Keratinocyte (primary cell): ENCODE measurements at regions not wholly inside any gene's neighbourhood (a gene's known extent, or its start where the extent isn't known, plus 50 kb on each side); places are given as distances from the start of the nearest gene placed in this dataset.

ENCODE experiments used
- CTCF ChIP-seq, 3 experiments: IDR thresholded peaks in 1 of 3; conservative IDR thresholded peaks in 1 of 3; optimal IDR thresholded peaks in 1 of 3; 2 replicates in 2 of 3; 3 replicates in 1 of 3; pipeline versions ENCODE3 to v1.5.1; 2011; ENCODE audit warnings: low read length in 3 of 3, mild to moderate bottlenecking in 3 of 3, moderate library complexity in 2 of 3, control low read depth in 1 of 3, inconsistent platforms in 1 of 3; ENCODE audit not compliant: insufficient read depth in 2 of 3; ENCODE audit errors: extremely low read depth in 1 of 3
- EZH2 ChIP-seq: IDR thresholded peaks from one replicate; pipeline ENCODE4 v1.6.1; 2012; ENCODE audit warnings: inconsistent platforms, mild to moderate bottlenecking, low read length, moderate library complexity

- TF ChIP-seq EZH2 = no peak
- TF ChIP-seq CTCF (optimal IDR thresholded peaks at IDR 0.05 in 1 of 3, IDR thresholded peaks at IDR 0.05 in 1 of 3, conservative IDR thresholded peaks at IDR 0.05 in 1 of 3; ENCODE audit: extremely low read depth in 1 of 3, insufficient read depth in 2 of 3, low read length in 3 of 3) = no peak
Measured at GRCh38 chr5:52708463-52708862, 79.3 kb upstream of the ITGA1 start.
